ENCODE measurements at regions not wholly inside any gene's neighbourhood (a gene's known extent, or its start where the extent isn't known, plus 50 kb on each side); places are given as distances from the start of the nearest gene placed in this dataset.

DNA sequence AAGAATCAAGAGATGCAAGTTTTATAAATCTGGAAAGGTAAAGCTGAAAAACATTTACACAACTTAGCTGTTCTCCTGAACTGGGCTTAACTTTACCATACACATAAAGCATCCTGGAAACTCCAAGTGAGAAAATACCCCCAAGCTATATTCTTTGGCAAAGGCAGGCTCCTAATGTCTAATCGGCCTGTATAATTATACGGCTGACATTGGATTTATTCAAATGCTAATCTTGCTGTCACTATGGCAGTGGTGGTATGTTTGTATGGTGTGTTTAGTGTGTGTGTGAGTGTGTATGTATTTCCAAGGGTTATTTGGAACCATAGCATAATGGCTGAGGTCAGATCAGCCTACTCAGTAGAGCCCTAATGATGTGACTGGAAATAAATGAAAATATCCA lies 1031.8 kb upstream of the ZEB2 start:
- H3K27ac ChIP-seq, result no peak overlapping the region
- no peak overlapping the region for H3K4me3 ChIP-seq
- TF ChIP-seq POLR2A (IDR thresholded peaks at IDR 0.05) (no peak), EP300 (IDR thresholded peaks at IDR 0.05) (no peak), POLR2AphosphoS5 (IDR thresholded peaks at IDR 0.05) (no peak), CTCF (IDR thresholded peaks at IDR 0.05) (no peak)
- intact Hi-C loops (cut with DNase I), result no loop called here
- H3K4me1 ChIP-seq, result no peaks in the 10 kb centered on the region
- H3K9me3 ChIP-seq, result no peaks in the 10 kb centered on the region
- no peaks in the 10 kb centered on the region for H3K36me3 ChIP-seq
- DNase-seq, result no peak
- WGBS, 2 donors, result 86 to 90% methylated on average over 2 of the region's 2 CpGs
- no peaks in the 10 kb centered on the region for H3K27me3 ChIP-seq

- DNase-seq, result no peak
- no peak for TF ChIP-seq POLR2A (IDR thresholded peaks at IDR 0.05)
- no peak overlapping the region for H3K27ac ChIP-seq
- intact Hi-C loops (cut with DNase I), result no loop called here
- no peaks in the 10 kb centered on the region for H3K4me1 ChIP-seq
- H3K9me3 ChIP-seq, result no peaks in the 10 kb centered on the region
- 74 to 90% methylated on average over 8 of the region's 8 CpGs for WGBS, 2 donors
- H3K4me3 ChIP-seq, result no peak overlapping the region
- no peaks in the 10 kb centered on the region for H3K27me3 ChIP-seq
- H3K36me3 ChIP-seq, result no peaks in the 10 kb centered on the region
Measured at GRCh38 chr2:145548479-145548878, 1028.6 kb upstream of the ZEB2 start.

DNA sequence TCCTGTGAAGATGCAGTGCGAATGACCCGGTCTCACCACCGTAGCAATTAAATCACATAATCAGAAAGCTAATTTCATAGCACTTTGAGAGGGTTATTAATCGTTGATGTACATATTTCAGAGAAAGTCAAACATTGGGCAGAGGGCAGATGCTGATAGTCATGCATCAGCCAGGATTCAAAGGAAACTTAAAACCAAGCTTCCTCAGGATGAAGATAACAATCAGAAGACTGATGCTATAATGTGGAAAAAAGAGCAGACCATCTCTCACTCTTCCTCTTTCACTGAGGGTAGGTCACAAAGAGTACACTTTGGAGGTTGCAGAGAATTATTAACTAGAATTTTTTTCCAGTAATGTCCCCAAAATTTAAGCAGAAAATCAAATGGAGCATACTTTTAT lies 1027.7 kb upstream of the ZEB2 start:
- 52 to 73% methylated on average over 4 of the region's 4 CpGs for WGBS, 2 donors

GRCh38 chr2:145546091-145546490 lies 1026.2 kb upstream of the ZEB2 start:
- no peaks in the 10 kb centered on the region for H3K4me1 ChIP-seq
- TF ChIP-seq EP300 (IDR thresholded peaks at IDR 0.05) (no peak), CTCF (IDR thresholded peaks at IDR 0.05) (no peak), POLR2A (IDR thresholded peaks at IDR 0.05) (no peak), POLR2AphosphoS5 (IDR thresholded peaks at IDR 0.05) (no peak)
- no peak for DNase-seq
- no peak overlapping the region for H3K27ac ChIP-seq
- no peaks in the 10 kb centered on the region for H3K27me3 ChIP-seq
- WGBS, 2 donors, result 69 to 85% methylated on average over 2 of the region's 2 CpGs
- no peak overlapping the region for H3K4me3 ChIP-seq
- no peaks in the 10 kb centered on the region for H3K36me3 ChIP-seq
- no peaks in the 10 kb centered on the region for H3K9me3 ChIP-seq
- intact Hi-C loops (cut with DNase I), result no loop called here

More for the DNA sequence above, 1027.7 kb upstream of the ZEB2 start:
- Histone ChIP-seq H3K36me3 (no peaks in the 10 kb centered on the region), H3K9me3 (no peaks in the 10 kb centered on the region), H3K27me3 (no peaks in the 10 kb centered on the region), H3K4me1 (no peaks in the 10 kb centered on the region), H3K27ac (no peak overlapping the region), H3K4me3 (no peak overlapping the region)
- DNase-seq, result no peak
- TF ChIP-seq EP300 (IDR thresholded peaks at IDR 0.05), result no peak
- intact Hi-C loops (cut with DNase I), result no loop called here

DNA sequence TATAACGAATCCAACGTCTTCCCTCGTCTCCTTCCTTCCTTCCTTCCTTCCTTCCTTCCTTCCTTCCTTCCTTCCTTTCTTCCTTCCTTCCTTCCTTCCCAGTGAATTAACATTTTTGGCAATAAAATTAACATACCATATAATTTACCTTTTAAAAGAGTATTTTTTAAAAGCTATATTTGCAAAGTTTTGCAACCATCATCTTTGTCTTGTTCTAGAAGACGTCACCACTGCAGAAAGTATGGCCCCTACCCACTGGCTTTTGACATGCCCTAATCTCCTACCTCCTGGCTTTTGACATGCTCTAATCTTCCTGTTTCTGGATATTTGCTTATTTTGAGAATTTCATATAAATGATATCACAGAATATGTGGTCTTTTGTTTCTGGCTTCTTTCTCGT lies 1023.9 kb upstream of the ZEB2 start:
- WGBS, 2 donors, result 66 to 80% methylated on average over 5 of the region's 5 CpGs
- H3K27ac ChIP-seq, result no peak overlapping the region
- H3K9me3 ChIP-seq, result no peaks in the 10 kb centered on the region
- no peaks in the 10 kb centered on the region for H3K4me1 ChIP-seq
- no peaks in the 10 kb centered on the region for H3K27me3 ChIP-seq
- no peak overlapping the region for H3K4me3 ChIP-seq
- intact Hi-C loops (cut with DNase I), result no loop called here
- DNase-seq, result no peak
- no peak for TF ChIP-seq POLR2AphosphoS5 (IDR thresholded peaks at IDR 0.05)
- no peak for TF ChIP-seq EP300 (IDR thresholded peaks at IDR 0.05)
- no peak for TF ChIP-seq CTCF (IDR thresholded peaks at IDR 0.05)
- TF ChIP-seq POLR2A (IDR thresholded peaks at IDR 0.05), result no peak
- H3K36me3 ChIP-seq, result no peaks in the 10 kb centered on the region

DNA sequence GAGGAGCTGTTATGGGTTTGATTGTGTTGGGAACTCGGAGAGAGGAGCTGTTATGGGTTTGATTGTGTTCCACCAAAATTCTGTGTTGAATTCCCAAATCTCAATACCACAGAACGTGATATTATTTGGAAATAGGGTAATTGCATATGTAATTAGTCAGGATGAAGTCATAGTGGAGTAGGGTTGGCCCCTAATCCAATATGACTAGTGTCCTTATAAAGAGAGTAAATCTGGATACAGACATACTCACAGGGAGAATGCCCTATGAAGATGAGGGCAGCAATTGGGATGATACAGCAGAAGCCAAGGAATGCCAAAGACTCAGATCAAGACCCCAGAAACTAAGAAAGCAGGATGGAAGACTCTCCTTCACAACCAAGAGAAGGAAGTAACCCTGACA lies 1023.2 kb upstream of the ZEB2 start:
- H3K27ac ChIP-seq, result no peak overlapping the region
- H3K9me3 ChIP-seq, result no peaks in the 10 kb centered on the region
- no peaks in the 10 kb centered on the region for H3K36me3 ChIP-seq
- no peaks in the 10 kb centered on the region for H3K27me3 ChIP-seq
- no peak for DNase-seq
- intact Hi-C loops (cut with DNase I), result no loop called here
- WGBS, 2 donors, result 51 to 78% methylated on average over 2 of the region's 2 CpGs
- H3K4me1 ChIP-seq, result no peaks in the 10 kb centered on the region
- H3K4me3 ChIP-seq, result no peak overlapping the region
- TF ChIP-seq POLR2A (IDR thresholded peaks at IDR 0.05) (no peak), EP300 (IDR thresholded peaks at IDR 0.05) (no peak), POLR2AphosphoS5 (IDR thresholded peaks at IDR 0.05) (no peak), CTCF (IDR thresholded peaks at IDR 0.05) (no peak)

Measured in sigmoid colon (tissue), 6 donors.